ENCODE measurements at regions not wholly inside any gene's neighbourhood (a gene's known extent, or its start where the extent isn't known, plus 50 kb on each side); places are given as distances from the start of the nearest gene placed in this dataset.

GRCh38 chr2:43109261-43109743 is 117.1 kb downstream of the ZFP36L2 start:
- no peak for DNase-seq (ENCODE audit: low spot score)
- no peak for FAIRE-seq

- FAIRE-seq (no peak), DNase-seq (ENCODE audit: low spot score) (no peak)
Observed at GRCh38 chr2:43107679-43108078, 118.7 kb downstream of the ZFP36L2 start.

- FAIRE-seq (no peak), DNase-seq (ENCODE audit: low spot score) (no peak)
Observed at GRCh38 chr2:43106559-43107527, 119.6 kb downstream of the ZFP36L2 start.

GRCh38 chr2:43105586-43106558 is 120.5 kb downstream of the ZFP36L2 start:
- no peak for FAIRE-seq

DNA sequence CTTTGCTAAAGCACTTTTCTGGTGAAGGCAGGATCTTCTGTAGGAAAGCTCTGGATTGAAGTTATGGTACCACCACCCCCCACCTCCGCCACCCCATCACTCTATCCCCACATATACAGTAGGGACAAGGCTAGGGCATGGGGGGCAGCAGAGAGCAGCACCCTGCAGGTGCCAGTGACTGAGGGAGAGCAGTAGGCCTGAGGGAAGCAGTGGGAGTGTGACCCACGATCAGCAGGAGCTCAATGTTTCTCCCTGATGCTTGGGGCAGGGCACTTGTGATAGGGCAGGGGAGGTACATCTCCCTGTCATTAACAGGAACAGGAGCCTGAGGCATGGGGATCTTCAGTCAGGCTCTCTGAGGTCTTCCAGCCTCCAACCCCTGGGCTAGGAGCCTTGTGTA is 121.6 kb downstream of the ZFP36L2 start:
- no peak for DNase-seq (ENCODE audit: low spot score)
- FAIRE-seq: no peak

More at GRCh38 chr2:43105586-43106558, 120.5 kb downstream of the ZFP36L2 start:
- no peak for DNase-seq (ENCODE audit: low spot score)

GRCh38 chr2:43104106-43104505 is 122.3 kb downstream of the ZFP36L2 start:
- DNase-seq (ENCODE audit: low spot score): no peak
- FAIRE-seq: peak; percentile 37

- FAIRE-seq (no peak), DNase-seq (ENCODE audit: low spot score) (no peak)
Observed at GRCh38 chr2:43103093-43103404, 123.4 kb downstream of the ZFP36L2 start.

GRCh38 chr2:43102366-43103092 is 123.9 kb downstream of the ZFP36L2 start:
- FAIRE-seq (no peak), DNase-seq (ENCODE audit: low spot score) (no peak)

- DNase-seq (ENCODE audit: low spot score) (no peak), FAIRE-seq (no peak)
Observed at GRCh38 chr2:43101751-43102150, 124.7 kb downstream of the ZFP36L2 start.

GRCh38 chr2:43100883-43101662 is 125.3 kb downstream of the ZFP36L2 start:
- DNase-seq (ENCODE audit: low spot score) (no peak), FAIRE-seq (no peak)

- DNase-seq (ENCODE audit: low spot score): no peak
- FAIRE-seq: no peak
Observed at GRCh38 chr2:43100362-43100882, 126.0 kb downstream of the ZFP36L2 start.

DNA sequence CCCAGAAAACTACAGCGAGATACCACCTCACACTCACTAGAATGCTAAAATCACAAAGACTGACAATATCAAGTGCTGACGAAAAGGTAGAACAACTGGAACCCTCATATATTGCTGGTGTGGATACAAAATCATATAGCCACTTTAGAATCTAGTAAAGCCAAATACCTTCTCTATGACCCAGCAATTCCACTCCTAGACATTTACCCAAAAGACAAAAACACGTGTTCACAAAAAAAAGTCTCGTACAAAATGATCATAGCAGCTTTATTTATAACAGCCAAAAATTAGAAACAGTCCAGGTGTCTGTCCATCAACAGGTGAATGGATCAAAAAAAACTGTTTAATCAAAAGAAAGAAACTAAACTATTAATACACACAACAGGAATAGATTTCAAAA is 126.6 kb downstream of the ZFP36L2 start:
- FAIRE-seq: no peak
- no peak for DNase-seq (ENCODE audit: low spot score)

DNA sequence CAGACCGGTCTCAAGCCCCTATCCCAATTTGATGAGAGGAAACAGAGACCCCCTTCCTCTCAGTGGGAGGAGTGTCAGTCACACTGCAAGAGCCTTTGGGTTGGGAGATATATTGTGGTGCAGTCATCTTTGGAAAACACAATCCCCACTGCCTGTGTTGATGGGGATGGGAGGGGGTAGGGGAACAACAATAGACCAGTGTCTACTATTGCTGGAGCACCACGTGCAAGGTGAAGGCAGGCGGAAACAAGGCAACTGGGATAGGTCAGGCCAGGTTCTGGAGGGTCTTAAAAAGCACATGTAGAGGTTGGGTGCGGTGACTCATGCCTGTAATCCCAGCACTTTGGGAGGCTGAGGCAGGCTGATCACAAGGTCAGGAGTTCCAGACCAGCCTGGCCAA is 127.9 kb downstream of the ZFP36L2 start:
- DNase-seq (ENCODE audit: low spot score): no peak
- FAIRE-seq: no peak

DNA sequence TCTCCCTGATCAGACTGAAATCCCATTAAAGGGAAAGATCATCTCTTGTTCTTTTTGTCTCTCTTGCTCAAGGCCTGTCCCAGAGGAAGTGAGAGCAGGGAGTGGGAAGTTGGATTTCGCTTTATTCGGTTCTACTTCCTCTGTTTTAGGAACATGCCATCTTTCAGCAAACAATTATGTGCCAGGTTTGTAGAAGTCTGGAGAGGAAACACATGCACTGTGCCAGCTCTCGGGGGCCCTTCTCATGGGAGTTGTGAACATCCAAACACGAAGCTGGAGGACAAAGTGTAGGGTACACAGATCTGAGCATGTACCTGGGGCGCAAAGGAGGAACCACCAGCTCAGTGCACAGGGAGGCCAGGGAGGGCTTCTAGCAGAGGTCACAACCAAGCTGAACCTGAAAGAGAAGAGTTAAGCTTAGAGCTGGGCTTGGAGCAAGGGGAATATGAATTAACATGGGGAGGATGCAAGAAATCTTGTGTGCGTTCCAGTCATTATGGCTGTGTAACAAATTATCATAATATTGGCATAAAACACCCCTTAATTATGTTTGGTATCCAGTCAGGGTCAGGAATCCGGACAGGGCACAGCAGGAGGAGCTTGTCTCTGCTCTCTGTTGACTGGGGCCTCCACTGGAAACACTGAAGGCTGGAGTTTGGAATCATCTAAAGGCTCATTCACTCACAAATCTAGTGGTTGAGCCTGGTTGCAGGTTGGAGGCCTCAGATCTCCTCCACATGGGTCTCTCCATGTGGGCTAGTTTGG is 128.6 kb downstream of the ZFP36L2 start:
- DNase-seq (ENCODE audit: low spot score) (no peak), FAIRE-seq (no peak)

DNA sequence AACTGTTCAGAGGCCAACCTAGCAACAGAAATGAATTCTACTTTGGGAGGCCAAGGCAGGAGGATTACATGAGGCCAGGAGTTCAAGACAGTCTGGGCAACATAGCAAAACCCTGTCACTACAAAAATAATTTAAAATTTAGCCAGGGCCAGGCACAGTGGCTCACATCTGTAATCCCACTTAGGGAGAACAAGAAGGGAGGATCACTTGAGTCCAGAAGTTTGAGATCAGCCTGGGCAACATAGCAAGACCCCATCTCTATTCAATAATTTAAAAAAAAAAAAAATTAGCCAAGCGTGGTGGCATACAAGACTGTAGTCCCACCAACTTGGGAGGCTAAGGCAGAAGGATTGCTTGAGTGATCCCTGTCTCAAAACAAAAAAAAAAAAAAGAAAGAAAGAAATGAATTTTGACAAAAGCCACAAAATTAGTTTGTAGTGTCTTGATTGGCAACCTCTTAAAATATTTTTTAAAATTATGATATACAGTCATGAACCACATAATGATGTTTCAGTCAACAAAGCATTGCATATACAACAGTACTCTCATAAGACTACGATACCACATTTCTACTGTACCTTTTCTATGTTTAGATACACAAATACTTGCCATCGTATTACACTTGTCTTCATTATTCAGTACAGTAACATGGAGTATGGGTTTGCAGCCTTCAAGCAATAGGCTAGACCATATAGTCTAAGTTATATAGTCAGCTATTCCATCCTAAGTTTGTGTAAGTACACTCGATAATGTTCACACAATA is 130.7 kb downstream of the ZFP36L2 start:
- no peak for DNase-seq (ENCODE audit: low spot score)
- no peak for FAIRE-seq

GRCh38 chr2:43092520-43093179 is 133.8 kb downstream of the ZFP36L2 start:
- no peak for FAIRE-seq
- DNase-seq (ENCODE audit: low spot score): no peak

DNA sequence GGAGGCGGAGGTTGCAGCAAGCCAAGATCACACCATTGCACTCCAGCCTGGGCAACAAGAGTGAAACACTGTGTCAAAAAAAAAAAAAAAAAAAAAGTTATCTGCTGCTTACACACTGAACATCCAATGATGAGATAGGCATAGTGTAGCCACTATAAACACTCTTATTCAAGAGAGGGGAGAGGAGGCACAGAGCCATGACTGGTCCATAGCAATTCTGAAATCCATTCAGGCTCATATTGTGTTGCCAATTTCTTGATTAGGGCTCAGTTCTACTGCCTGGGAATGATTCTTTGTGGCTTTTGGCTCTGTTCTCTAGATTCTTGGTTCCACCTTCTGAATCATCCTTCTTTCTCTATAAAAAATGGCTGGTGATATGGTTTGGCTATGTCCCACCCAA is 136.1 kb downstream of the ZFP36L2 start:
- DNase-seq (ENCODE audit: low spot score) (no peak), FAIRE-seq (no peak)

Measured in urothelium cell line (cell line).